Gastroesophageal sphincter (tissue), 4 donors: ENCODE measurements at regions not wholly inside any gene's neighbourhood (a gene's known extent, or its start where the extent isn't known, plus 50 kb on each side); places are given as distances from the start of the nearest gene placed in this dataset.

Experiments used
- ATAC-seq: fragments of 150-250 bp; one replicate; pipeline ENCODE4 v1.9.1; 2016; ENCODE audit warnings: mild to moderate bottlenecking, moderate library complexity
- H3K27ac ChIP-seq, 4 donors: fragments of 200-600 bp; sonication (generic) in 3 of 4; 1 replicate in 3 of 4; 2 replicates in 1 of 4; pipeline ENCODE4 v1.5.1; 2016 to 2019
- H3K27me3 ChIP-seq: fragments of 200-600 bp; sonication (generic); one replicate; pipeline ENCODE4 v1.5.1; 2019
- H3K36me3 ChIP-seq, 2 donors: fragments of 200-600 bp; sonication (generic); one replicate each; pipeline ENCODE4 v1.5.1; 2019; ENCODE audit warnings: control low read depth in 1 of 2
- H3K4me1 ChIP-seq, 3 donors: fragments of 200-600 bp; sonication (generic); 1 replicate in 2 of 3; 2 replicates in 1 of 3; pipeline ENCODE4 v1.5.1; 2016 to 2019; ENCODE audit warnings: control low read depth in 2 of 3
- H3K4me3 ChIP-seq, 2 donors: fragments of 200-600 bp; sonication (generic); one replicate each; pipeline ENCODE4 v1.5.1; 2019; ENCODE audit warnings: mild to moderate bottlenecking in 1 of 2, moderate library complexity in 1 of 2
- H3K9me3 ChIP-seq, 3 donors: fragments of 200-600 bp; sonication (generic); one replicate each; pipeline ENCODE4 v1.5.1; 2017 to 2019; ENCODE audit warnings: control low read depth in 2 of 3
- EP300 ChIP-seq: sonication (generic); formaldehyde crosslinking; IDR thresholded peaks from one replicate; pipeline ENCODE4 v1.6.1; 2017; ENCODE audit warnings: antibody characterized with exemption, mild to moderate bottlenecking
- POLR2A ChIP-seq, 2 donors: fragments of 450-650 bp; IDR thresholded peaks; one replicate each; pipeline ENCODE4 v1.6.1; 2017; ENCODE audit warnings: antibody characterized with exemption in 2 of 2, mild to moderate bottlenecking in 2 of 2, moderate library complexity in 1 of 2
- POLR2AphosphoS5 ChIP-seq: sonication (generic); formaldehyde crosslinking; IDR thresholded peaks from one replicate; pipeline ENCODE4 v1.6.1; 2017; ENCODE audit warnings: antibody characterized with exemption
- WGBS, 2 donors: methylation state at CpG; one replicate each; pipeline ENCODE4 v1.1.5; 2018; ENCODE audit warnings: low coverage in 1 of 2; 5-methylcytosine and 5-hydroxymethylcytosine counted together
- TF ChIP-seq, protein P1 (sequence below), 4 experiments: fragments of 200-600 bp in 2 of 4; fragments of 450-650 bp in 2 of 4; sonication (generic) in 1 of 4; IDR thresholded peaks; one replicate each; pipeline ENCODE4 v1.5.1; 2017 to 2019; ENCODE audit warnings: antibody characterized with exemption in 4 of 4, mild to moderate bottlenecking in 2 of 4, moderate library complexity in 2 of 4

GRCh38 chr1:227391211-227391610, 72.9 kb upstream of the CDC42BPA start:
- no peak for ATAC-seq
- Histone ChIP-seq H3K4me3 (no peak overlapping the region), H3K27ac (no peak overlapping the region), H3K36me3 (no peaks in the 10 kb centered on the region), H3K27me3 (no peaks in the 10 kb centered on the region), H3K9me3 (no peaks in the 10 kb centered on the region), H3K4me1 (no peaks in the 10 kb centered on the region)
- TF ChIP-seq, protein P1, sequence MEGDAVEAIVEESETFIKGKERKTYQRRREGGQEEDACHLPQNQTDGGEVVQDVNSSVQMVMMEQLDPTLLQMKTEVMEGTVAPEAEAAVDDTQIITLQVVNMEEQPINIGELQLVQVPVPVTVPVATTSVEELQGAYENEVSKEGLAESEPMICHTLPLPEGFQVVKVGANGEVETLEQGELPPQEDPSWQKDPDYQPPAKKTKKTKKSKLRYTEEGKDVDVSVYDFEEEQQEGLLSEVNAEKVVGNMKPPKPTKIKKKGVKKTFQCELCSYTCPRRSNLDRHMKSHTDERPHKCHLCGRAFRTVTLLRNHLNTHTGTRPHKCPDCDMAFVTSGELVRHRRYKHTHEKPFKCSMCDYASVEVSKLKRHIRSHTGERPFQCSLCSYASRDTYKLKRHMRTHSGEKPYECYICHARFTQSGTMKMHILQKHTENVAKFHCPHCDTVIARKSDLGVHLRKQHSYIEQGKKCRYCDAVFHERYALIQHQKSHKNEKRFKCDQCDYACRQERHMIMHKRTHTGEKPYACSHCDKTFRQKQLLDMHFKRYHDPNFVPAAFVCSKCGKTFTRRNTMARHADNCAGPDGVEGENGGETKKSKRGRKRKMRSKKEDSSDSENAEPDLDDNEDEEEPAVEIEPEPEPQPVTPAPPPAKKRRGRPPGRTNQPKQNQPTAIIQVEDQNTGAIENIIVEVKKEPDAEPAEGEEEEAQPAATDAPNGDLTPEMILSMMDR (IDR thresholded peaks at IDR 0.05): no peak
- TF ChIP-seq POLR2A (IDR thresholded peaks at IDR 0.05) (no peak), POLR2AphosphoS5 (no peak), EP300 (no peak)
- 71 to 83% methylated on average over 3 of the region's 4 CpGs for WGBS, 2 donors

DNA sequence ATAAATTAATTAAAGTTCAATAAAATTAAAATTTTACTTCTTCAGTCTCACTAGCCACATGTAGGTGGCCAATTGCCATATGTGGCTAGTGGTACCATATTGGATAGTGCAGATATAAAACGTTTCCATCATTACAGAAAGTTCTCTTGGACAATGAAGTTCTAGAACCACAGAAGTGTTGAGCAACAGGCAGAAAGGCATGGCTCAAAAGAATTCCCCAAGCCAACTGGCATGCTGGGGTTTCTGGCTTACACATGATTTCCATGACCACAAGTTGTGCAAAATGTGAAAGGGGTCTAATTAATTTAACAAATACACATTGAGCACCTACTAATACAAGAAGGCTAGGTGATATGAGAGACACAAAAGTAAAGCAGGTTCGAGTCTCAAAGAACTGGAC, 72.2 kb upstream of the CDC42BPA start:
- Histone ChIP-seq H3K4me3 (no peak overlapping the region), H3K27ac (no peak overlapping the region), H3K36me3 (no peaks in the 10 kb centered on the region), H3K9me3 (no peaks in the 10 kb centered on the region), H3K27me3 (no peaks in the 10 kb centered on the region), H3K4me1 (no peaks in the 10 kb centered on the region)
- WGBS, 2 donors: 91% methylated on average over 2 of the region's 2 CpGs; no CpG with 5 or more reads in 1 of the 2 donors
- no peak for TF ChIP-seq POLR2AphosphoS5
- TF ChIP-seq, protein P1 (IDR thresholded peaks at IDR 0.05): no peak
- no peak for TF ChIP-seq EP300
- ATAC-seq: no peak

GRCh38 chr1:227388214-227389168, 70.2 kb upstream of the CDC42BPA start:
- Histone ChIP-seq H3K36me3 (no peaks in the 10 kb centered on the region), H3K9me3 (no peaks in the 10 kb centered on the region), H3K27ac (no peak overlapping the region), H3K4me3 (no peak overlapping the region), H3K4me1 (no peaks in the 10 kb centered on the region), H3K27me3 (no peaks in the 10 kb centered on the region)
- ATAC-seq: no peak
- WGBS, 2 donors: 69 to 83% methylated on average over 3 to 4 of the region's 4 CpGs
- no peak for TF ChIP-seq POLR2AphosphoS5
- no peak for TF ChIP-seq EP300
- no peak for TF ChIP-seq POLR2A (IDR thresholded peaks at IDR 0.05)
- TF ChIP-seq, protein P1 (IDR thresholded peaks at IDR 0.05): no peak

DNA sequence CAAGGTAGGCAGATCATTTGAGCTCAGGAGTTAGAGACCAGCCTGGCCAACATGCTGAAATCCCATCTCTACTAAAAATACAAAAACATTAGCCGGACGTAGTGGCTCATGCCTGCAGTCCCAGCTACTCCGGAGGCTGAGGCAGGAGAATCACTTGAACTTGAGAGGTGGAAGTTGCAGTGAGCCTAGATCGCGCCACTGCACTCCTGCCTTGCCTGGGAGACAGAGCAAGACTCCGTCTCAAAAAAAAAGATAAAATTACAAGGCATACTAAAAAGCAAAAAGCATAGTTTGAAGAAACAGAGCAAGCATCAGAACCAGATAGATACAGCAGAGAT, 61.2 kb upstream of the CDC42BPA start:
- Histone ChIP-seq H3K27ac (no peak overlapping the region), H3K36me3 (no peaks in the 10 kb centered on the region), H3K4me3 (no peak overlapping the region), H3K27me3 (no peaks in the 10 kb centered on the region), H3K9me3 (no peaks in the 10 kb centered on the region), H3K4me1 (no peaks in the 10 kb centered on the region)
- 80% methylated on average over 1 of the region's 6 CpGs; no CpG with 5 or more reads in 1 of the 2 donors for WGBS, 2 donors
- ATAC-seq: no peak
- TF ChIP-seq, protein P1 (IDR thresholded peaks at IDR 0.05): no peak
- no peak for TF ChIP-seq POLR2AphosphoS5
- no peak for TF ChIP-seq EP300
- no peak for TF ChIP-seq POLR2A (IDR thresholded peaks at IDR 0.05)
